ENCODE measurements at regions not wholly inside any gene's neighbourhood (a gene's known extent, or its start where the extent isn't known, plus 50 kb on each side); places are given as distances from the start of the nearest gene placed in this dataset.

DNA sequence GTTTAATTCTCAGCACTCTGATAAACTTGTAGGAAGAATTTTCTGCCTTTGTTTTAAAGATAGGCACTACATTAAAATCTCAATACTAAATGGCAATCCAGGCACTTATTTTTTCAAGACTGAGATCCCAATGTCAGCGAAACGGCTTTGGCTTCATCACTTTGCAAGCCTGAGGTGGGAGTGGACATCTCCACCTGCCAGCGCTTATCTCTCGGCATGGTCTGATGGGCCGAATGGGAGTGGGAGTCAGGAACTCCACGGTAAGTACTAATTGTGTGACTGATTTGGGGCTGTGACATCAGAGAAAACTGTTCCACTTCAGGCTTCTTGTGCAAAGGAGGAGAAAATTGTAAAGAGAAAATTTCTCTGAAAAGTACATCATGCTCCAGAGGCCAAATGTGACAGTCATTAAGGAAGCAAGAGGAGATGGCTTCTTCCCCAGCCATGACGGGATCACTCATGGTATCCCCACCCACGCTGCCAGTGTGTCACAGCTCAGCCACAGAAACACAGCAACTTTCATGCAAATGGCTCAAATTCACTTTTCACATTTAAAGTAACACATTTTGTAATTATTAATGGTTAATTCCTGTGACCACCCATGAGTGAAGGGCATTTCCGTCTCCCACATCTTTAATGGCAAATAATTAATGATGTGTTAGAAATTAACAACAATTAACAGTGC, 385.5 kb upstream of the HNRNPA3 start:
- no peaks in the 10 kb centered on the region for H3K9me3 Mint-ChIP-seq
- TF ChIP-seq, protein P1, sequence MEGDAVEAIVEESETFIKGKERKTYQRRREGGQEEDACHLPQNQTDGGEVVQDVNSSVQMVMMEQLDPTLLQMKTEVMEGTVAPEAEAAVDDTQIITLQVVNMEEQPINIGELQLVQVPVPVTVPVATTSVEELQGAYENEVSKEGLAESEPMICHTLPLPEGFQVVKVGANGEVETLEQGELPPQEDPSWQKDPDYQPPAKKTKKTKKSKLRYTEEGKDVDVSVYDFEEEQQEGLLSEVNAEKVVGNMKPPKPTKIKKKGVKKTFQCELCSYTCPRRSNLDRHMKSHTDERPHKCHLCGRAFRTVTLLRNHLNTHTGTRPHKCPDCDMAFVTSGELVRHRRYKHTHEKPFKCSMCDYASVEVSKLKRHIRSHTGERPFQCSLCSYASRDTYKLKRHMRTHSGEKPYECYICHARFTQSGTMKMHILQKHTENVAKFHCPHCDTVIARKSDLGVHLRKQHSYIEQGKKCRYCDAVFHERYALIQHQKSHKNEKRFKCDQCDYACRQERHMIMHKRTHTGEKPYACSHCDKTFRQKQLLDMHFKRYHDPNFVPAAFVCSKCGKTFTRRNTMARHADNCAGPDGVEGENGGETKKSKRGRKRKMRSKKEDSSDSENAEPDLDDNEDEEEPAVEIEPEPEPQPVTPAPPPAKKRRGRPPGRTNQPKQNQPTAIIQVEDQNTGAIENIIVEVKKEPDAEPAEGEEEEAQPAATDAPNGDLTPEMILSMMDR (IDR thresholded peaks at IDR 0.05) = no peak
- no peaks in the 10 kb centered on the region for H3K36me3 Mint-ChIP-seq (ENCODE audit: low read depth)
- no peak overlapping the region for H3K27ac Mint-ChIP-seq
- no peak for DNase-seq
- peaks cover 9% of the 10 kb centered on the region for H3K27me3 Mint-ChIP-seq (ENCODE audit: low read depth, poor library complexity)
- H3K4me3 Mint-ChIP-seq = no peak overlapping the region
- H3K4me1 Mint-ChIP-seq = peaks cover 74% of the 10 kb centered on the region

- Mint-ChIP-seq H3K36me3 (ENCODE audit: low read depth) (no peaks in the 10 kb centered on the region), H3K27me3 (ENCODE audit: low read depth, poor library complexity) (peaks cover 7% of the 10 kb centered on the region), H3K4me1 (peaks cover 62% of the 10 kb centered on the region), H3K9me3 (no peaks in the 10 kb centered on the region), H3K4me3 (peak overlapping the region; percentile 19), H3K27ac (peak overlapping the region; percentile 79)
- TF ChIP-seq, protein P1 (IDR thresholded peaks at IDR 0.05) = peak; percentile 27
- peak; percentile 28 for DNase-seq
Measured at GRCh38 chr2:176830362-176830761, 382.2 kb upstream of the HNRNPA3 start.

DNA sequence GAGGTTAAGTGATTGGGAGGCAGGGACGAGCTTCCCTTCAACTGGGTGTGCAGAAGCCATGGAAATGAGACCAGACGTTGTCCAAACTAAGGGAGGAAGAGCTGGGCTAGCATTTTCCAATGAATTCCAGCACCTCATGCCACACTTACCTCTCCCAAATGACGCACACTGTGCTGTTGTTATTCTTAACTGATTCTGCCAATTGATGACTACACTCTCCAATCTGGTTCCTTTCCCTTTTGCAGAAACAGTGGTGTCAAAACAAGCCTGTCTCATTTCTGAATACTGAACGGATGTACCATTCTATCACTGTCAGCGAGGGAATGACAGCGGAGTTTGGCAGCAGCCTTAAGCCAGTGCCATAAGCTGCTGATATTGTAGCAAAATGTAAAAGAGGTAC, 380.5 kb upstream of the HNRNPA3 start:
- TF ChIP-seq, protein P1 (IDR thresholded peaks at IDR 0.05) = no peak
- Mint-ChIP-seq H3K27ac (peak overlapping the region; percentile 92), H3K27me3 (ENCODE audit: low read depth, poor library complexity) (peaks cover 7% of the 10 kb centered on the region), H3K4me1 (peaks cover 54% of the 10 kb centered on the region), H3K36me3 (ENCODE audit: low read depth) (no peaks in the 10 kb centered on the region), H3K4me3 (no peak overlapping the region), H3K9me3 (peaks cover 9% of the 10 kb centered on the region)
- DNase-seq = no peak

DNA sequence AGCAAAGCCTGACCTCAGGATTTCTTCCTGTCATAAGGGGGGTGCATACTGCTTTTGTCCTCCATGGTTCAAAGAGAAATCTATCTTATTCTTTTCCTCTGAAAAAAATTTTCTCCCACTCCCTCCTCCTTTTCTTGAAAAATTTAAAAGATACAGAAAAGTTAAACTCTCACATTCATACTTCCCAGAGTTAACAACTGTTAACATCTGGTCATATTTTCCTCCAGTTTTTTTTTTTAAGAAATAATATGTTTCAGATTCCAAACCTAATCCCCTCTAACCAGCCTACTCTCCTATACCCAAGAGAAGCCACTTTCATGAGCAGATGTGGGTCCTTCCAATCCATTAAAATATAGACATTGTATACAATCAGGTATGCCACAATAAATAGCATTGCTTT, 378.9 kb upstream of the HNRNPA3 start:
- Mint-ChIP-seq H3K36me3 (ENCODE audit: low read depth) (no peaks in the 10 kb centered on the region), H3K27me3 (ENCODE audit: low read depth, poor library complexity) (peaks cover 2% of the 10 kb centered on the region), H3K4me3 (no peak overlapping the region), H3K27ac (no peak overlapping the region), H3K9me3 (peaks cover 12% of the 10 kb centered on the region), H3K4me1 (peaks cover 38% of the 10 kb centered on the region)
- TF ChIP-seq, protein P1 (IDR thresholded peaks at IDR 0.05) = no peak
- DNase-seq = no peak

DNA sequence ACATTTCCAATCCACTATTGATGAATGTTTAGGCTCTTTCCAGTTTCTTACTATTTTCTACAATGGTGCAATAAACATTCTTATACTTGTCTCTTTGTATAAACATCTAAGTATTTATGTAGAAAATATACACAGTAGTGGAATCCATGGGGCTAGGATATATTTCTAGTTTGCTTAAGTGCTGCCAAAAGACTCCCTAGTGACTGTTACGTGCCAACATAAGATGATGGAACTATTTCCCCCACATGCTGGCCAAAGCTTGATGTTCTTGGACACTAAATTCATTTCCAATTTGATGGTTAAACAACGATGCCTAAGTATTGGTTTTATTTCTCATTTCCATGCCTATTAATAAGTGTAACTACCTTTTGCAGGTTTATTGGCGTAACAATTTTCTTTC, 378.4 kb upstream of the HNRNPA3 start:
- Mint-ChIP-seq H3K4me1 (peaks cover 33% of the 10 kb centered on the region), H3K27me3 (ENCODE audit: low read depth, poor library complexity) (no peaks in the 10 kb centered on the region), H3K36me3 (ENCODE audit: low read depth) (no peaks in the 10 kb centered on the region), H3K4me3 (no peak overlapping the region), H3K9me3 (peaks cover 17% of the 10 kb centered on the region), H3K27ac (no peak overlapping the region)
- no peak for DNase-seq
- TF ChIP-seq, protein P1 (IDR thresholded peaks at IDR 0.05) = no peak

DNA sequence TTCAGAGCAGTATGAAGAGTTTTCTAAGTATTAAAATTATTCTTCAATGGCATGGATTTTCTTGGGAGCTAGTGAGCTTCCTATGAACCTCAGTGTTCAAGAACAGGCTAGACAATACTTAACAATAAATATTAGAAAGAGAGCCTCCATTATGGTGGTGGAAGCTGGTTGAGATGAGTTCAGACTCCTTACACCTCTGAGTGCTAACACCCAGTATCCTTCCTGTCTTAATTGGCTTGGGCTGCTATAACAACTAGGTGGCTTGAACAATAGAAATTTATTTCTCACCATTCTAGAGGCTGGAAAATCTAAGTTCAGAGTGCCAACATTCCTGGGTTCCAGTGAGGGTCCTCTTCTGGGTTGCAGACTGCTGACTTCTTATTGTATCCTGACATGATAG, 369.4 kb upstream of the HNRNPA3 start:
- Mint-ChIP-seq H3K4me1 (peaks cover 5% of the 10 kb centered on the region), H3K9me3 (peaks cover 8% of the 10 kb centered on the region), H3K27ac (no peak overlapping the region), H3K4me3 (no peak overlapping the region), H3K36me3 (ENCODE audit: low read depth) (no peaks in the 10 kb centered on the region), H3K27me3 (ENCODE audit: low read depth, poor library complexity) (no peaks in the 10 kb centered on the region)
- TF ChIP-seq, protein P1 (IDR thresholded peaks at IDR 0.05) = no peak
- DNase-seq = no peak
